ENCODE measurements at regions not wholly inside any gene's neighbourhood (a gene's known extent, or its start where the extent isn't known, plus 50 kb on each side); places are given as distances from the start of the nearest gene placed in this dataset.

- Histone ChIP-seq H3K4me1 (ENCODE audit: control insufficient read depth, insufficient read depth, low read length) (no peaks in the 10 kb centered on the region), H3K27me3 (ENCODE audit: control insufficient read depth, insufficient read depth) (no peaks in the 10 kb centered on the region), H3K9me3 (ENCODE audit: control insufficient read depth, low read length) (no peaks in the 10 kb centered on the region), H3K27ac (ENCODE audit: low read length) (no peak overlapping the region), H3K4me3 (ENCODE audit: low read length) (no peak overlapping the region)
- WGBS: 89% methylated on average over 2 of the region's 2 CpGs
- ATAC-seq (no peak), DNase-seq (no peak)
- intact Hi-C loops (cut with DNase I): no loop called here
Observed at GRCh38 chr6:91033964-91034363, 447.1 kb upstream of the MAP3K7 start.

GRCh38 chr6:91031581-91031980 lies 444.7 kb upstream of the MAP3K7 start:
- H3K9me3 ChIP-seq (ENCODE audit: control insufficient read depth, low read length): no peaks in the 10 kb centered on the region
- no peaks in the 10 kb centered on the region for H3K4me1 ChIP-seq (ENCODE audit: control insufficient read depth, insufficient read depth, low read length)
- ATAC-seq (no peak), DNase-seq (no peak)
- no peaks in the 10 kb centered on the region for H3K27me3 ChIP-seq (ENCODE audit: control insufficient read depth, insufficient read depth)
- H3K27ac ChIP-seq (ENCODE audit: low read length): no peak overlapping the region
- intact Hi-C loops (cut with DNase I): no loop called here
- H3K4me3 ChIP-seq (ENCODE audit: low read length): no peak overlapping the region
- 89% methylated on average over 4 of the region's 4 CpGs for WGBS

GRCh38 chr6:91029211-91029610 lies 442.3 kb upstream of the MAP3K7 start:
- WGBS: 37% methylated on average over 6 of the region's 6 CpGs
- Histone ChIP-seq H3K4me3 (ENCODE audit: low read length) (no peak overlapping the region), H3K27ac (ENCODE audit: low read length) (no peak overlapping the region), H3K27me3 (ENCODE audit: control insufficient read depth, insufficient read depth) (no peaks in the 10 kb centered on the region), H3K4me1 (ENCODE audit: control insufficient read depth, insufficient read depth, low read length) (no peaks in the 10 kb centered on the region), H3K9me3 (ENCODE audit: control insufficient read depth, low read length) (no peaks in the 10 kb centered on the region)
- no peak for ATAC-seq
- DNase-seq: no peak
- intact Hi-C loops (cut with DNase I): no loop called here

- intact Hi-C loops (cut with DNase I): no loop called here
- no peaks in the 10 kb centered on the region for H3K4me1 ChIP-seq (ENCODE audit: control insufficient read depth, insufficient read depth, low read length)
- ATAC-seq (no peak), DNase-seq (no peak)
- H3K9me3 ChIP-seq (ENCODE audit: control insufficient read depth, low read length): no peaks in the 10 kb centered on the region
- no peaks in the 10 kb centered on the region for H3K27me3 ChIP-seq (ENCODE audit: control insufficient read depth, insufficient read depth)
- H3K27ac ChIP-seq (ENCODE audit: low read length): no peak overlapping the region
- H3K4me3 ChIP-seq (ENCODE audit: low read length): no peak overlapping the region
Observed at GRCh38 chr6:91023529-91023928, 436.7 kb upstream of the MAP3K7 start.

- no peak for DNase-seq
Observed at GRCh38 chr6:91020744-91021143, 433.9 kb upstream of the MAP3K7 start.

GRCh38 chr6:91018586-91018985 lies 431.7 kb upstream of the MAP3K7 start:
- DNase-seq (no peak), ATAC-seq (no peak)
- Histone ChIP-seq H3K4me3 (ENCODE audit: low read length) (no peak overlapping the region), H3K4me1 (ENCODE audit: control insufficient read depth, insufficient read depth, low read length) (no peaks in the 10 kb centered on the region), H3K27ac (ENCODE audit: low read length) (no peak overlapping the region), H3K27me3 (ENCODE audit: control insufficient read depth, insufficient read depth) (no peaks in the 10 kb centered on the region), H3K9me3 (ENCODE audit: control insufficient read depth, low read length) (no peaks in the 10 kb centered on the region)
- intact Hi-C loops (cut with DNase I): no loop called here
- WGBS: 96% methylated on average over 3 of the region's 3 CpGs

More at GRCh38 chr6:91020744-91021143, 433.9 kb upstream of the MAP3K7 start:
- no peak for ATAC-seq
- H3K27ac ChIP-seq (ENCODE audit: low read length): no peak overlapping the region
- no peaks in the 10 kb centered on the region for H3K4me1 ChIP-seq (ENCODE audit: control insufficient read depth, insufficient read depth, low read length)
- no peaks in the 10 kb centered on the region for H3K27me3 ChIP-seq (ENCODE audit: control insufficient read depth, insufficient read depth)
- intact Hi-C loops (cut with DNase I): no loop called here
- 41% methylated on average over 1 of the region's 1 CpG for WGBS
- H3K4me3 ChIP-seq (ENCODE audit: low read length): no peak overlapping the region
- H3K9me3 ChIP-seq (ENCODE audit: control insufficient read depth, low read length): no peaks in the 10 kb centered on the region

GRCh38 chr6:91013511-91013910 lies 426.6 kb upstream of the MAP3K7 start:
- Histone ChIP-seq H3K27ac (ENCODE audit: low read length) (no peak overlapping the region), H3K27me3 (ENCODE audit: control insufficient read depth, insufficient read depth) (no peaks in the 10 kb centered on the region), H3K9me3 (ENCODE audit: control insufficient read depth, low read length) (no peaks in the 10 kb centered on the region), H3K4me3 (ENCODE audit: low read length) (no peak overlapping the region), H3K4me1 (ENCODE audit: control insufficient read depth, insufficient read depth, low read length) (no peaks in the 10 kb centered on the region)
- DNase-seq (no peak), ATAC-seq (no peak)
- intact Hi-C loops (cut with DNase I): no loop called here

- ATAC-seq: no peak
- no peaks in the 10 kb centered on the region for H3K27me3 ChIP-seq (ENCODE audit: control insufficient read depth, insufficient read depth)
- no peaks in the 10 kb centered on the region for H3K4me1 ChIP-seq (ENCODE audit: control insufficient read depth, insufficient read depth, low read length)
- 58% methylated on average over 4 of the region's 4 CpGs for WGBS
- no peak for DNase-seq
- intact Hi-C loops (cut with DNase I): no loop called here
- H3K9me3 ChIP-seq (ENCODE audit: control insufficient read depth, low read length): no peaks in the 10 kb centered on the region
- no peak overlapping the region for H3K27ac ChIP-seq (ENCODE audit: low read length)
- no peak overlapping the region for H3K4me3 ChIP-seq (ENCODE audit: low read length)
Observed at GRCh38 chr6:90997076-90997475, 410.2 kb upstream of the MAP3K7 start.

GRCh38 chr6:90993770-90994169 lies 406.9 kb upstream of the MAP3K7 start:
- no peaks in the 10 kb centered on the region for H3K9me3 ChIP-seq (ENCODE audit: control insufficient read depth, low read length)
- no peak for DNase-seq
- intact Hi-C loops (cut with DNase I): no loop called here
- no peak for ATAC-seq
- H3K4me1 ChIP-seq (ENCODE audit: control insufficient read depth, insufficient read depth, low read length): no peaks in the 10 kb centered on the region
- no peak overlapping the region for H3K4me3 ChIP-seq (ENCODE audit: low read length)
- WGBS: 73% methylated on average over 3 of the region's 3 CpGs
- no peak overlapping the region for H3K27ac ChIP-seq (ENCODE audit: low read length)
- H3K27me3 ChIP-seq (ENCODE audit: control insufficient read depth, insufficient read depth): no peaks in the 10 kb centered on the region

- H3K9me3 ChIP-seq (ENCODE audit: control insufficient read depth, low read length): no peaks in the 10 kb centered on the region
- WGBS: 82% methylated on average over 5 of the region's 5 CpGs
- intact Hi-C loops (cut with DNase I): no loop called here
- H3K27ac ChIP-seq (ENCODE audit: low read length): no peak overlapping the region
- H3K27me3 ChIP-seq (ENCODE audit: control insufficient read depth, insufficient read depth): no peaks in the 10 kb centered on the region
- H3K4me3 ChIP-seq (ENCODE audit: low read length): no peak overlapping the region
- DNase-seq (no peak), ATAC-seq (no peak)
- H3K4me1 ChIP-seq (ENCODE audit: control insufficient read depth, insufficient read depth, low read length): no peaks in the 10 kb centered on the region
Observed at GRCh38 chr6:90989763-90990162, 402.9 kb upstream of the MAP3K7 start.

GRCh38 chr6:90984066-90984465 lies 397.2 kb upstream of the MAP3K7 start:
- no peak overlapping the region for H3K27ac ChIP-seq (ENCODE audit: low read length)
- intact Hi-C loops (cut with DNase I): no loop called here
- WGBS: 40% methylated on average over 3 of the region's 3 CpGs

GRCh38 chr6:90983462-90983861 lies 396.6 kb upstream of the MAP3K7 start:
- 42% methylated on average over 4 of the region's 4 CpGs for WGBS

More at GRCh38 chr6:90984066-90984465, 397.2 kb upstream of the MAP3K7 start:
- Histone ChIP-seq H3K4me3 (ENCODE audit: low read length) (no peak overlapping the region), H3K4me1 (ENCODE audit: control insufficient read depth, insufficient read depth, low read length) (no peaks in the 10 kb centered on the region), H3K27me3 (ENCODE audit: control insufficient read depth, insufficient read depth) (no peaks in the 10 kb centered on the region), H3K9me3 (ENCODE audit: control insufficient read depth, low read length) (no peaks in the 10 kb centered on the region)
- no peak for ATAC-seq
- no peak for DNase-seq

More at GRCh38 chr6:90983462-90983861, 396.6 kb upstream of the MAP3K7 start:
- Histone ChIP-seq H3K27me3 (ENCODE audit: control insufficient read depth, insufficient read depth) (no peaks in the 10 kb centered on the region), H3K4me3 (ENCODE audit: low read length) (no peak overlapping the region), H3K9me3 (ENCODE audit: control insufficient read depth, low read length) (no peaks in the 10 kb centered on the region), H3K4me1 (ENCODE audit: control insufficient read depth, insufficient read depth, low read length) (no peaks in the 10 kb centered on the region), H3K27ac (ENCODE audit: low read length) (no peak overlapping the region)
- intact Hi-C loops (cut with DNase I): no loop called here
- no peak for ATAC-seq
- DNase-seq: no peak
